HG02981 (cell line): ENCODE measurements at regions not wholly inside any gene's neighbourhood (a gene's known extent, or its start where the extent isn't known, plus 50 kb on each side); places are given as distances from the start of the nearest gene placed in this dataset.

Source experiments
- ATAC-seq: cut with Tn5 transposase; IDR thresholded peaks from one replicate; pipeline ENCODE4 v1.9.1; 2021; ENCODE audit warnings: mild to moderate bottlenecking, moderate library complexity; ENCODE audit not compliant: unreplicated experiment

GRCh38 chr11:32200136-32200847 is 109.4 kb downstream of the RCN1 start:
- ATAC-seq, result no peak

- ATAC-seq, result no peak
Observed at GRCh38 chr11:32204751-32205150, 113.9 kb downstream of the RCN1 start.

- no peak for ATAC-seq
Observed at GRCh38 chr11:32210556-32210955, 119.7 kb downstream of the RCN1 start.

- no peak for ATAC-seq
Observed at GRCh38 chr11:32213223-32213622, 122.3 kb downstream of the RCN1 start.

DNA sequence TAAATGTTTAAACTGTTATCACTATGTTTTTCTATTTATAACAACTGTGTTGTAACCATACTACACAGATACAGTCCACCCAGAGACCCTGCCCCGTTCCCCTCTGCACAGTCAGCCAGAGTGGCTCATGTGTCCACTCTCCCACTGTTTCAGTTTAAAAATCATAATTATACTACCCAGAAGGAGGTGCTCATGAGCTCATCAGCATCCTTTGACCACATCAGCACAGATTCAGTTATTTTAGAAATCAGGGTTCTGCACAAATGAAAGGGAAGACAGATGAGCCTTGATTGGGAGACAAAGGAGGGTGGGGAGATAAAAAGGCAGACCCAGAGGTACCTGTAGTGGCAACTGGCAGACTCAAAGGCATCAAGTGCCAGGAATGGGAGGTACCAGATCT is 124.3 kb downstream of the RCN1 start:
- no peak for ATAC-seq

DNA sequence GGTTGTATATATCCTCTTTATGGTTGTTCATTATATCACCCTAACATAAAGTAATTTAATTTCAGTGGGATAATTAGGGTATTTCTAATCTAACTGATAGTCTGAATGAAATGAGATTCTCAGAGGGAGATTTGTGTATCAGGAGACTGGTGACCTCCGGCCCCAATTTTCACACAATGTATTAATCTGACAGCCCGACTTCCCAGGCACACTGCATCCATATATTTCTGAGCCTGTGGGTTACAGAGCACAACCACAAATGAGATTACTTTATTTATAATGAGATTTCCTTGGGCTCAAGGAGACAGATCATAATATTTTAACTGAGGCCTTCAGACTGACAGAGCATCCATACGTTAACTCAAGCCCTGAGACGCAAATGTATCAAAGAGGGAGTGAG is 125.9 kb downstream of the RCN1 start:
- ATAC-seq, result no peak

GRCh38 chr11:32219320-32219719 is 128.4 kb downstream of the RCN1 start:
- ATAC-seq, result no peak

DNA sequence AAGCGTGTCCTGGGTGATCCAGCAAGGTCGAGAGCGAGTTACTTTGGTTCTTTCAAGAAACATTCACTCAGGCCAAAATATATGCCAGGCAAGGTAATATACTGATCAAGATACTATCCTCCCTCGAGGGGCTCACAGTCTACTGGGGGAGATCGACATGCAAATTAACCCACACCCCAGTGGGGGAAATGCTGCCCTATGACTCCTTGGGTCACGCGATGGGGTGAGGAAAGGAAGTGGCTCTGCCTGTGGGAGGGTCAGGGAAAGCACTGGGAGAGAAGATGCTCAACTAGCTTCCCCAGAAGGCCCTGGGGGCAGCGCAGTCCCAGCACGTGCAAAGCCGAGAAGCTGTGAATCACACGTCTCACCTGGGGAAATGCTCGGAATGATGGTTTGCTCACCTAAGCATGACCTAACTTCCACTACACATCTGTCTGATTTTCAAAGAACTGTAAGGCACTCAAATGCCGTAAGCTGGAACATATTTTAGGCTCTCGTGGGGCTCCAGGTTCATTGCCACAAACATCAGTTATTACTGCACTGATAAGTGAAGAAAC is 130.7 kb downstream of the RCN1 start:
- no peak for ATAC-seq

GRCh38 chr11:32224580-32224979 is 133.7 kb downstream of the RCN1 start:
- ATAC-seq, result no peak

GRCh38 chr11:32225571-32226285 is 134.9 kb downstream of the RCN1 start:
- no peak for ATAC-seq

DNA sequence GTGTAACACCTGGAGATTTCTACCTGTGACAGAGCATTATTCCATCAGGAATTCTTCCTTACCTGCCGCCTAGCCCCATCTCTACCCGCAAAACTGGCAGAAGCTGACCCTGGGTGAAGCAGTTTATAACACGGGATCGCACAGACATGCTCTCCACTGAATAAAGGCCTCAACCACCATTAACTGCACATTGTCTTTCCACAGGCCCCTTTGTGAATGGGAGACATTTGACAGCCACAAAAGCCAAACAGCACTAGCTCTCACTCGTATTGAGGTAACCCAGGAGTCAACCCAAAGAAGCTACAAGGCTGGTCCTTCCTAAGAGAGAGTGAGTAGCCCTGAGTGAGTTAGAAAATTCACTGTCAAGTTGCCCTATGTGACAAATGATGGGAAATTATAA is 135.6 kb downstream of the RCN1 start:
- ATAC-seq, result no peak

DNA sequence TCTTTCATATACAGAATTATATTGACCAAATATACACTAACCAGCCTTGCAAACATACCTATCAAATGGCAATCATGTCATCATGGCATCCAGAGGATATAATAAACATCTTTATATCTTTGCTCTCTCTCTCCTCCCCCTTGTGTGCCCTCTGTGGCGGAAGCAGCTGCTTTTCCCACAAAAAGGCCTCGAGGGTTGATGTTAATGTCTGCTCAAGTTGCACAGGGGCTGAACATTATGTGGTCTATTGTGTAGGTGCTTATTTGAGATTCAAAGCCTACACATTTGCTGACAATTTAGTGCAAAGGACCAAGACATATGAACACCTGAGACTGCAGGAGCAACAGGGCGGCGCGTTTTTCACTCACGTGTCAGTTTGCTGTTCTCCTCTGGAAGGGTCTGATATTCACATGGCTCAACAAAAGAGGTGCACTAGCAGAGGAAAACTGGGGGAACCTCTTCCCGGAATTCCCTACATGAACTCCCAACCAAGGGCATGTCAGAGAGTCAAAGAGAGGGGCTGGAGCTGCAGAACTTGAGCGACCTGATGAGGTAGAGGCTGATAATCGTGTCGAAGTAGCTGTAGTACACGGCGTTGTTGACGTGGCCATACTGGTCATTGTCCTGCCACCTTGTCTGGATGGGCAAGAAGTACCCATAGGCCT is 138.8 kb downstream of the RCN1 start:
- no peak for ATAC-seq

DNA sequence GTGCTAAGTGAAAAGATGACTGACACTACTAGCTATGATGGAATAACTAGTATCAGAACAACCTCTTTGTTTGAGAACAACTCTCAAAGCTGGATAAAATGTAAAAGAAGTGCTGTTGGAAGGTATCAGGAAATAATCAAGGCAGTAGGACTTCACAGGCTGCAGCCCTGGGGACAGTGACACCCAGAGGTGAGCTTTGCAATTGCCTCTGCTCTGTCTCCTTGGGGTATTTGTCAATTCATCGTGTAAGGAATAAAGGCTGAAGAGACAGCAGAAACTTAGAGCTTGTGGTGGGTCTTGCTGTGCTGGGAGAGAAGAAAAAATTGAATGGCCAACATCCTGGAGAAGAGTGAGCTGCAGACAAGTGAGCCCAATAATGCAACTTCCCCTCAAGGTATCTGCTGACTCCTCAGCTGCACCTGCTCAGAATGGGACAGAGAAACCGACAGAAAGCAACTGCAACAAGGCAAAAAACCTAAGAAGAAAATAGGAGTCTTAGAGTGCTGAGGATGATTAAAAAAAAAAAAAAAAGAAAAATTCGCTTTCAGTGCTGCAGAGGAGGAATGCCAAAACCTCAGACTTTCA is 141.1 kb downstream of the RCN1 start:
- ATAC-seq, result peak; percentile 92

GRCh38 chr11:32232516-32232915 is 141.6 kb downstream of the RCN1 start:
- ATAC-seq, result no peak

DNA sequence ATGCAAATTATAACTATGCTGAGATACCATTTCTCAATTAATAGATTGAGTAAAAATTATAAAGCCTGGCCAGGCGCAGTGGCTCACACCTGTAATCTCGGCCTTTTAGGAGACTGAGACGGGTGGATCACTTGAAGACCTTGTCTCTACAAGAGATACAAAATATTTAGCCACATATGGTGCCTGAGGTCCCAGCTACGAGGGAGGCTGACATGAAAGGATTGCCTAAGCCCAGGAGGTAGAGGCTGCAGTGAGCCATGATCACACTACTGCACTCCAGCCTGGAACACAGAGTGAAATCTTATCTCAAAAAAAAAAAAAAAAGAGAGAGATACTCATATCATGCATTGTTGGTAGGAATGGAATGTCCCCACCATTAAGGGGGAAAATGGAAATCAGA is 142.4 kb downstream of the RCN1 start:
- no peak for ATAC-seq

DNA sequence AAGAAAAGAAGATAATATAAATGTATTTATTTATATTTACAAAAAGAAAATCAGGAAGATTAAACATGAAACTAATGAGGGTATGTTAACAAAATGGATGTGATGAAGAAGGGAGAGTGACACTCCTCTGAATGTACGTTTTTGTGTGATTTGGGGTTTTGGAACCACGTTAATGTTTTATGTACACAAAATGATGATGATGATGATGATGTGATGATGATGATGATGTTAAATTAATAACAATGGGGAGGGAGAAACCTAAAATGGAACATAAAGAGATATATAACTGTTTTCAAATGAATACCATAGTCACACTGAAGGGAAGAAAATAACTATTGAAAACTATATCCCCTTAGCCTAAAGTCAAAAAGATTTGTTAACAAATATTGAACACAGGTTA is 143.1 kb downstream of the RCN1 start:
- ATAC-seq, result no peak

DNA sequence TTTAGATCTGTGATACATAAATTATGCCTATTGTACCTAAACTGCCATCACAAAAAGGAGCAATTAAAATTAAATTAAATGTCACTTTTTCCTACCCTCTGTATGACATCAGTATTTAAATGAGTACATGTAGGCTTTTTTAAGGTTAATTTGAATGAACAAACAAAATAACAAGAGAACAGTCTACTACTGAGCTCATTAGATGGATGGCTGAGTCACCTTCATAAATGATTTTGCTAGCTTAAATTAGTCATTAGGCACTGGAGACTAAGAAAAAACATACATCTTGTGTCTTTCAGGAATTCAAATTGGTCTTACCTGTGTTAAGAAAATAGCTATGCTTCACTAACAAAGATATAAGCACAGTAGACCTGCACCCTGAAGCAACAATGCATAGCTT is 153.6 kb downstream of the RCN1 start:
- no peak for ATAC-seq

GRCh38 chr11:32253706-32254105 is 162.8 kb downstream of the RCN1 start:
- ATAC-seq, result no peak

DNA sequence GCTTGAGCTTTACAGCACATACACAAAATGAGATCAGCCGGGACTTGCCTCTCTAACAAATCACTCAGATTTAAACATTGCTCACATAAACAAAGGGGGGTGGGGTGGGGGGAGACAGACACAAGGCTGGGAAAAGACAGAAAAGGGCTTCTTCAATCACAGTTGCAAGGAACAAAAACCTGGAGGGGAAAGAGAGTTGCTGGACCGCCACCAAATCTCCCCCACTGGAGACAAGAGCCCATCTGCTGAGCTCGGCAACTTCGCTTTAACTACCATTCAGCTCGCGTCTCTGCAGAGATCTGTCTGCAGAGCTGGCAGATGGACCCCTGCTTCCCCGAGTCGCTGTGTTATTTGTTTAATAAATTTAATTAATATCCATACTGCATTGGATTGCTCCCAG is 165.0 kb downstream of the RCN1 start:
- no peak for ATAC-seq

DNA sequence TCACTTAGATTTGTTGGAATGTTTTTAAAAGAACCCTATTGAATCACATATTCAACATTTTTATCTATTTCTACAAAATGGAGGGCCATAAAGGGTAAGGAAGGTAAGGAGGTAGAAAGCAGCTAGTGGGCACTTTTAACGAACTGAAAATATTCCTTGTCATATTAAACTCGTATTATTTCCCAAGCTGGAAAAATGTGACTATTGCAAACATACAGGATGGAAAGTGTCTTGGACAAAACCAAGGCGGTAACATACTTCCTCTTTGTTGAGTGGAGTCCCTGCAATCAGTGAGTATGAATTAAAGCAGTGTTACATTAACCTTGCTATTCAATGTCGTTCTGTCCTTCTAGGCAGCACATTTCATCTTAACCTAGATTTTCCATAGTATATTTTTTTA is 165.6 kb downstream of the RCN1 start:
- ATAC-seq, result no peak

DNA sequence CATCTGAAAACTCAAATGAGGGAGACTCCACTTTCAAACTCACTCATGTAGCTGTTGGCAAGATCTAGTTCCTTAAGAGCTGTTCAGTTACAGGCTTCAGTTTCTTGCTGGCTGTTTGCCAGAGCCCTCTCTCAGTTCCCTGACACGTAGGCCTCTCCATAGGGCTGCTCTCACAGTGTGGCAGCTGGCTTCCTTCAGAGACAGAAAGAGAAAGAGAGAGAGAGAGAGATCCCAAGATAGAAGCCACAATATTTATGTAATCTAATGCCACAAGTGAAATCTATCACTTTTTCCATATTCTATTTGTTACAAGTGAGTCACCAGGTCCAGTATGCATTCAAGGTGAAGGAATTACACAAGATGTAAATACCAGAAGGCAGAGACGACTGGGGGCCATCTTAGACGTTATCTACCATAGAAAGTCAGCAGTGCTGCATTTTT is 168.8 kb downstream of the RCN1 start:
- peak; percentile 83 for ATAC-seq
